ENCODE measurements at regions not wholly inside any gene's neighbourhood (a gene's known extent, or its start where the extent isn't known, plus 50 kb on each side); places are given as distances from the start of the nearest gene placed in this dataset.

DNA sequence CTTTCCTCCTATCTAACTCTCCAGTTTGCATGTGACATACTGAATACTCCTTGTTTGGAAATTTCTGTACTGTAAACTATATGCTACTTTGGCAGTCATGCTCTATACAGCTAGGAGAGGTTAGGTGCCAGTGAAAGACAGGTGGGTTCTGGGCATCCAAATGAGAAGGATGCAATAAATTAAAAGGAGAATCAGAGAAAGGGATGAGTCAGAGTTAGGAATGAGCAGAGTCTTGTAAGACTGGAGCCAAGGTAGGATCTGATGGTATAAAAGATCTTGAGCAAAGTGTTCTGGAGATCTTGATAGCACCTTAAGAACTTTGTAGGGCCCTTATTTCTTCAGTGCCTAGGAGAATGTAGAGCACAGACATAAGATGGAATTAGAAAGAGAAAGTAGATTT, 58.7 kb upstream of the STAM2 start:
- TF ChIP-seq, protein P1, sequence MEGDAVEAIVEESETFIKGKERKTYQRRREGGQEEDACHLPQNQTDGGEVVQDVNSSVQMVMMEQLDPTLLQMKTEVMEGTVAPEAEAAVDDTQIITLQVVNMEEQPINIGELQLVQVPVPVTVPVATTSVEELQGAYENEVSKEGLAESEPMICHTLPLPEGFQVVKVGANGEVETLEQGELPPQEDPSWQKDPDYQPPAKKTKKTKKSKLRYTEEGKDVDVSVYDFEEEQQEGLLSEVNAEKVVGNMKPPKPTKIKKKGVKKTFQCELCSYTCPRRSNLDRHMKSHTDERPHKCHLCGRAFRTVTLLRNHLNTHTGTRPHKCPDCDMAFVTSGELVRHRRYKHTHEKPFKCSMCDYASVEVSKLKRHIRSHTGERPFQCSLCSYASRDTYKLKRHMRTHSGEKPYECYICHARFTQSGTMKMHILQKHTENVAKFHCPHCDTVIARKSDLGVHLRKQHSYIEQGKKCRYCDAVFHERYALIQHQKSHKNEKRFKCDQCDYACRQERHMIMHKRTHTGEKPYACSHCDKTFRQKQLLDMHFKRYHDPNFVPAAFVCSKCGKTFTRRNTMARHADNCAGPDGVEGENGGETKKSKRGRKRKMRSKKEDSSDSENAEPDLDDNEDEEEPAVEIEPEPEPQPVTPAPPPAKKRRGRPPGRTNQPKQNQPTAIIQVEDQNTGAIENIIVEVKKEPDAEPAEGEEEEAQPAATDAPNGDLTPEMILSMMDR (IDR thresholded peaks at IDR 0.05) = no peak
- no peak for TF ChIP-seq POLR2A (IDR thresholded peaks at IDR 0.05)
- no peak for TF ChIP-seq POLR2AphosphoS5 (IDR thresholded peaks at IDR 0.05)
- TF ChIP-seq EP300 (IDR thresholded peaks at IDR 0.05) = no peak

All from stomach (tissue), 4 donors.